ENCODE measurements at regions not wholly inside any gene's neighbourhood (a gene's known extent, or its start where the extent isn't known, plus 50 kb on each side); places are given as distances from the start of the nearest gene placed in this dataset.
"Not testable (repeated sequence)": the region's sequence is repeated elsewhere in the genome, so short reads cannot be mapped to it uniquely, and the experiment has no call there.

- DNase-seq: not testable (repeated sequence)
Observed at GRCh38 chr6:26720663-26721218, 61.2 kb upstream of the ZNF322 start.

GRCh38 chr6:26730019-26730766 lies 70.6 kb upstream of the ZNF322 start:
- not testable (repeated sequence) for DNase-seq

GRCh38 chr6:26734776-26735472 lies 75.4 kb upstream of the ZNF322 start:
- not testable (repeated sequence) for DNase-seq

- DNase-seq: no peak
Observed at GRCh38 chr6:26739811-26740210, 80.3 kb upstream of the ZNF322 start.

GRCh38 chr6:26743157-26743821 lies 83.7 kb upstream of the ZNF322 start:
- DNase-seq: no peak

GRCh38 chr6:26743941-26744699 lies 84.6 kb upstream of the ZNF322 start:
- DNase-seq: no peak

GRCh38 chr6:26744837-26745282 lies 85.3 kb upstream of the ZNF322 start:
- DNase-seq: not testable (repeated sequence)

- not testable (repeated sequence) for DNase-seq
Observed at GRCh38 chr6:26745964-26746363, 86.4 kb upstream of the ZNF322 start.

- not testable (repeated sequence) for DNase-seq
Observed at GRCh38 chr6:26749126-26749758, 89.7 kb upstream of the ZNF322 start.

GRCh38 chr6:26749759-26750126 lies 90.2 kb upstream of the ZNF322 start:
- not testable (repeated sequence) for DNase-seq

GRCh38 chr6:26754212-26754611 lies 94.7 kb upstream of the ZNF322 start:
- no peak for DNase-seq

GRCh38 chr6:26754801-26755200 lies 95.3 kb upstream of the ZNF322 start:
- DNase-seq: not testable (repeated sequence)

- DNase-seq: not testable (repeated sequence)
Observed at GRCh38 chr6:26756067-26756805, 96.7 kb upstream of the ZNF322 start.

GRCh38 chr6:26766203-26766902 lies 106.8 kb upstream of the ZNF322 start:
- not testable (repeated sequence) for DNase-seq

GRCh38 chr6:26770941-26771666 lies 111.6 kb upstream of the ZNF322 start:
- not testable (repeated sequence) for DNase-seq

GRCh38 chr6:26773414-26773813 lies 113.9 kb upstream of the ZNF322 start:
- not testable (repeated sequence) for DNase-seq

- not testable (repeated sequence) for DNase-seq
Observed at GRCh38 chr6:26780563-26780962, 121.0 kb upstream of the ZNF322 start.

- not testable (repeated sequence) for DNase-seq
Observed at GRCh38 chr6:26795474-26796307, 136.1 kb upstream of the ZNF322 start.

Data from NCI-H2107 (cell line).